ENCODE measurements at regions not wholly inside any gene's neighbourhood (a gene's known extent, or its start where the extent isn't known, plus 50 kb on each side); places are given as distances from the start of the nearest gene placed in this dataset.
"Not testable (repeated sequence)": the region's sequence is repeated elsewhere in the genome, so short reads cannot be mapped to it uniquely, and the experiment has no call there.

GRCh38 chr3:150328654-150329040 lies 79.5 kb upstream of the TSC22D2 start:
- DNase-seq (ENCODE audit: low read depth), result no peak

DNA sequence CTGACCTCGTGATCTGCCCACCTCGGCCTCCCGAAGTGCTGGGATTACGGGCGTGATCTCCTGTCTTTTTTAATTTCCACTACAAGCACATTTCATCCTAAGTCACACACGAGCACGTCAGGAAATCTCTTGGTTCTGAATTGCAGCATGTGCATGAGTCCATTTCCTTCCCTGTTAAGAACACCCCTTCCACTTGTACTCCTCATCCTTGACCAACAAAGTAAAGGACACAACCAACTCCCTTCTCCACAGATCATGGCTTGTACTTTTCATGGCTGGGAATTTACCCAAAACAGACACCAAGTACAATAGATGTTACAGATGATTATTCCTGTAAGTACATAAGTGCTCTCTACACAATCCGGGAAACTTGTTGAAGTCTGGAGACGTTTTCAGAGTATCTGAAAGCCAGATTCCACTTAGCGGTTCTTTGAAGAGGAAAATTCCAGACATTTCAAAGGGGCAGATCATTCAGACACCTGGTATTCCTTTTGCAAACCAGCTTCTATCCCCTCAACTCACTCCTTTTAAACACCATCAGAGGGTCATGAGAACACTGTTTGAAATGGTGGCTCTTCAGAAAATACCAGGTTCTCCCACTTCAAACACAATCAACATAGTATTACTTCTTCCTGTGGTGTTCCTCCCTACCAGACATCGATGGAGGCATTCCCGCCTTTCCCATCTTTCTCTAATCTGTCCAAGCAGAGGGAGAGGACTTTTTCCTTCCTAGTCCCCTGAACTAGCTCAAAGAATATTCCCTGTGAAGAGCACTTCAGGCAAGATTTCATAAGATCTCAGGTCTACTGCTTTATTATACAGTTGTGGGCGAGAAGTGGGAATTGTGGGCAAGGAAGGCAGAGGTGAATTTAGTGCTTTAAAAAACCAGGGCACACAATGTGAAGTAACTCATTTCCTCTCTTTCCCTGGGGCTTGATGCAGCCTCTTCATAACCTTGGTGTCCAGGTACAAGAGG lies 80.1 kb upstream of the TSC22D2 start:
- no peak for DNase-seq (ENCODE audit: low read depth)

GRCh38 chr3:150324788-150325187 lies 83.3 kb upstream of the TSC22D2 start:
- DNase-seq (ENCODE audit: low read depth), result no peak

DNA sequence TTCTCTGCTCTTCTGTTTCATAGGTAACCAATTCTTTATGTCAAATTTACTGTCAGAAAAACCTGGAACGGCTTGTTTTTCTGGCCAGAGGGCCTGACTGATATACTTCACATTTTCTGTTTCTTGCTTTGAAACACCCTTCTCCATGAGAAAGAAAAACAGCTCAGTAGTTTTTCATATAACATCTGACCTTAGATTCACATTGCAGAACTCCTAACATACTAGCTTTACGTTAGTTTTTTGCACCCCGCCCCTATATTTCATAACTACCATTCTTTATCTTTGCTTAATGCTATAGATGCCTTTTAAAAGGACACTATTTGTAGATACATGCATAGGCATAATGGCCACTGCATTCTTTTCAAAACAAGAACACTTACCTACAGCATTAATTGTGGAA lies 83.9 kb upstream of the TSC22D2 start:
- no peak for DNase-seq (ENCODE audit: low read depth)

GRCh38 chr3:150323770-150324169 lies 84.3 kb upstream of the TSC22D2 start:
- no peak for DNase-seq (ENCODE audit: low read depth)

GRCh38 chr3:150323091-150323490 lies 85.0 kb upstream of the TSC22D2 start:
- not testable (repeated sequence) for DNase-seq (ENCODE audit: low read depth)

DNA sequence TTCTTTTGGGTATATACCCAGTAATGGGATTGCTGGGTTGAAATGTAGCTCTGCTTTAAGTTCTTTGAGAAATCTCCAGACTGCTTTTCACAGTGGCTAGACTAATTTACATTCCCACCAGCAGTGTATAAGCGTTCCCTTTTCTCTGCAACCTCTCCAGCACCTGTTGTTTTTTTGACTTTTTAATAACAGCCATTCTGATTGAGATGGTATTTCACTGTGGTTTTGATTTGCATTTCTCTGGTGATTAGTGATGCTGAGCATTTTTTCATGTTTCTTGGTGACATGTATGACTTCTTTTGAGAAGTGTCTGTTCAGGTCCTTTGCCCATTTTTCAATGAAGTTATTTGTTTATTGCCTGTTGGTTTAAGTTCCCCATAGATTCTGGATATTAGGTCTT lies 87.1 kb upstream of the TSC22D2 start:
- not testable (repeated sequence) for DNase-seq (ENCODE audit: low read depth)

GRCh38 chr3:150319900-150320299 lies 88.2 kb upstream of the TSC22D2 start:
- no peak for DNase-seq (ENCODE audit: low read depth)

- no peak for DNase-seq (ENCODE audit: low read depth)
Observed at GRCh38 chr3:150317469-150317868, 90.6 kb upstream of the TSC22D2 start.

DNA sequence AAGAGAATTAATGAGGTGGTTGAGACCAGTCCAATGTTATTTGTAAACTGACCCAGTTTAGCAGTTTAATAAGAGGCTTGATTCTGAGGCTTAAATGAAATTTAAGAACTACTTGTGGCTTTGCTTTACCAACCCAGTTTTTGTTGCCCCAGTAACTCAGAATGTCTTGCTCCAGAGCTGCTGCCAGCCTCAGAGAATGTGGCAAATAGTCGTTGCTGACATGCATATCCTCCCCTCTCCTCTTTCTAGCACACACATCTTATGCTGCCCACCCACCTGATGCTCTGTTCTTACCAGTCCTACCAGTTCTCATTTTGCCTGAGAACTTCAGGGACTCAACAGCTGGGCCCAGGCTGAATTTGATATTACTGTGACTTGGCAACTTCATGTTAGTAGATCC lies 92.4 kb upstream of the TSC22D2 start:
- no peak for DNase-seq (ENCODE audit: low read depth)

- no peak for DNase-seq (ENCODE audit: low read depth)
Observed at GRCh38 chr3:150314248-150315004, 93.7 kb upstream of the TSC22D2 start.

DNA sequence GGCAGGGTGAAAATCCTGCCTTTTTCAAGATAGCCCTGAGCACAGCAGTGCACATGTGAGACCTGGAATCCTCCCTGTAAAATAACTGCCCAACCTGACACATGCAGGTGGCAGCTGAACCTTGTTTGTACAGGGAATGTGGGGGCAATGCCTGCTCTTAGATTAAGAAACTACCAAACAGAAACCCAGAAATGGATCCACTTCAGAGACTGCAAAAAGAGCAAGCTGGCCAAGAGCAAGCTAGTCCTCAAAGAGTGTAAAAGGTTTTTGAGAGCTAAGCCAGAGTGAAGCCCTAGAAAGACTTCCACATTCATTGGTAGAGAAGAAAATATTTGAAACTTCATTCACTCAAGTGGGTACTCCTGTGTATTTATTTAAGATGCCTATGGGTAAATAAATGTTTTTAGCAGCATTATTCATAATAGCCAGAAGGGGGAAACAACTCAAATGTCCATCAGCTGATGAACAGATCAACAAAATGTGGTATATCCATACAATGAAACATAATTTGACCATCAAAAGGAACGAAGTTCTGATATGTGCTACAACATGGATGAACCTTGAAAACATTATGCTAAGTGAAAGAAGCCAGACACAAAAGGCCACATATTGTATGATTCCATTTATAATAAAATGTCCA lies 96.0 kb upstream of the TSC22D2 start:
- no peak for DNase-seq (ENCODE audit: low read depth)

DNA sequence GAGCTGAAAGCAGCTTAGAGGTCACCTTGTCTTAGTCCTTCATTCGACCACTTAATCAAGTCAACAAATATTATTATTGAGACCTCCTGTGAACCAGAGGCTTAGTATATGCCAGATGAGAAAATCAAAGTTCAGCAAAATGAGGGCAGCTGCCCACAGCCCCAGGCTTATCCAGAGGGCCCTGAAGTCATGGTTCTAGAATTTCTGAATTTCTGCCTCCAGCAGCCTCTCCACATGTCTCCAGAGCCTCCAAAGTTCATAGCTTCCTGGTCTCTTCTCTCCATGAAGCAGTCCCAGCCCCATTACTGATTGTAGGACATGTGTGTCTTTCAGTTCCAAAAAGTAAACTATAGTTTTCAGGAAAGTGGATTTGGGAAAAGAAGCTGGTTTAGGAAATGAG lies 96.9 kb upstream of the TSC22D2 start:
- DNase-seq (ENCODE audit: low read depth), result no peak

DNA sequence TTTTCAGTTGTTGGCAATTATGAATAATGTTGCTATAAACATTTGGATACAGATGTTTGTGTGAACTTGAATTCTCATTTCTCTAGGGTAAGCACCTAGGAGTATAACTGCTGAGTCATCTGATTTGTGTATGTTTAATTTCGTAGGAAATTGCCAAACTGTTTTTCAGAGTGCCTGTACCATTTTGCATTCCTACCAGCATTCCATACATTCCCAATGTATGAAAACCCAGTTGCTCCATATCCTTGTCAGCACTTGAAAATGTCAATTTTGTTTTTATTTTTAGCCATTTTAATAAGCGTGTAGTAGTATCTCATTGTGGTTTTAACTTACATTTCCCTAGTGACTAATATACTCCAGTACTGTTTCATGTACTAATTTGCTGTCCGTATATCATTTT lies 98.5 kb upstream of the TSC22D2 start:
- DNase-seq (ENCODE audit: low read depth), result no peak

- no peak for DNase-seq (ENCODE audit: low read depth)
Observed at GRCh38 chr3:150309257-150309542, 98.9 kb upstream of the TSC22D2 start.

DNA sequence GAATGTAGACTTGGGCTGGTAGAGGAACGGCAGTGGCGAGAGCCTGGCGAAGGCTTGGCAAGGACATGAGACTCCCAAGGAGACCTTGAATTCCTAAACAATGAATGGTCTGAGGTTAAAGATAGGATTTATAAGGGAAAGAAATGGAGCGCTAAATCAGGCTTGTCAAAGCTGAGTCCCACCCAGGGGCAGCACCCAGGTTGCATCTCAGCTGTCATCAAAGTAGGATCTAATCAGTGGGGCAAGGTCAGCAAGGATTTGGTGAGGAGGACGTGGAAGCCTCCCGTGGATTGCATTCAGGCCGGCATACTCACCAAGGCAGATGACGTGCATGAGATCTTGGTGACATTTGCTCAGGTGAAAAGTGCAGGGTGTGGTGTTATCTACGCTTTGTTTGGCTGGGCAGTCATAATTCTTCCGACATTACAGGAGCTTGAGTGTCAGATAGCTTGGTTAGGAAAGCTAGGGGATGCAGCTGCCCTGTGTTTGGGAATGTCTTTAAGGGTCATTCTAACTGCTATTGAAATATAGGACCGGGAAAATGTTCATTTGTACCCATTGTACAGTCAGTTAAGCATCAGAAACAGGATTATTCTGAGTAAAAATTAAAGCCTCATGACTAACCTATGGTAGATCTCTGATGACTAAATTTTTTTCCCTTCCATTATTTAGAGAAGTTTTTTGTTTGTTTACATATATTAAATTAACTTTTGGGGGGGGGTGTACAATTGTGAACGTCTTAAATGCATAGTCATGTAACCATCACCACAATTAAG lies 99.4 kb upstream of the TSC22D2 start:
- no peak for DNase-seq (ENCODE audit: low read depth)

DNA sequence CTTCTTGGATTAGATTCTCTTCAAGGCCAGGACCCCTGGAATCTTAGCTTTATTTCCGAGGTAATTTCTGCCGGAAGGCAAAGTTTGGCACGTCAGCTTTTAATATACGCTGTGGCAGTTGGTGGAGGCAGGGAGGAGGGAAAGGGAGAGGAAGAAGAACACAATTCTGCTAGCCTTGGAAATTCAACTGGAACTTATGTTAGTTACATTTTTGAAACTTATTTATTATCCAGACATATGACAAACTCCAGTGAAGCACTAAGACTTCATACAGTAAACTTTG lies 100.1 kb upstream of the TSC22D2 start:
- no peak for DNase-seq (ENCODE audit: low read depth)

GRCh38 chr3:150307311-150308036 lies 100.6 kb upstream of the TSC22D2 start:
- no peak for DNase-seq (ENCODE audit: low read depth)

DNA sequence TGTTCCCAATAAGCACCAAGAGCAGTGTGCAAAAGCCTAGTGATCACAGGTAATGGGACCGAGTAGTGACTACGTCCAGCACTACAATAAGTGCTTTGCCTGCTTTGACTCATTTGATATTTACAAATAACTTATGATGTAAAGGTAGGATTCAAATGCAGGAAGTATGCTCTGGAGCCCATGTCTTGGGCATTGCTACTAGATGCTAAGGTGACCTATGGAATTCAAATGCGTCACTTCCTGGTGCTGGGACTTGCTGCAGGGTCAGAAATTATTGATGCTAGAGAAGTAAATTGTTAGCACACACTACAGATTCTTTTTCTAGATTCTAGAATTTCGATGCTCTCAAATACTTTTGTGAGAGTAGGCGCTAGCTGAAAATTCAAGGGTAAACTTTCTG lies 101.2 kb upstream of the TSC22D2 start:
- no peak for DNase-seq (ENCODE audit: low read depth)

- no peak for DNase-seq (ENCODE audit: low read depth)
Observed at GRCh38 chr3:150306083-150306482, 102.0 kb upstream of the TSC22D2 start.

DNA sequence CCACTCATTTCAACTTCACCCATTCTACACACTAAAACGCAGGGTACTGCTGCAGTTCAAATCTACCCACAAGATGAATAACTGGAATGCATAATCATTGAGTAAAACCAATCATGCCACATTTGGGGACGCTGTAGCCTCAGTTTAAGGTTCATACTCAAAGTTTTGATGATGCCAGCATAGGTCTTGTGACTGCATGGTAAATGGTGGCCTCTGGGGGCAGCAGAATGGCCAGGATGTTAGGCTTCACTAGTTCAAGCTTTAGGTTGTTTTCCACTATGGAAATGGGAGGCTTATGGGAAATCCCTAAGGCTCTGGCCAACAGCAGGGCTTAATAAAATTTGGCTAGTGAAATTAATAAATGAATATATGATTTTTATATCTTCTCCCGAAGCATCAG lies 104.3 kb upstream of the TSC22D2 start:
- DNase-seq (ENCODE audit: low read depth), result no peak

- no peak for DNase-seq (ENCODE audit: low read depth)
Observed at GRCh38 chr3:150302246-150302645, 105.9 kb upstream of the TSC22D2 start.

Measured in stimulated activated CD8-positive, alpha-beta memory T cell treated with anti-CD3 and anti-CD28 coated beads, Interleukin-4, amount 100 ng/mL, for 24 hours (primary cell).